ENCODE measurements at regions not wholly inside any gene's neighbourhood (a gene's known extent, or its start where the extent isn't known, plus 50 kb on each side); places are given as distances from the start of the nearest gene placed in this dataset.

- DNase-seq (ENCODE audit: extremely low read depth, low read depth): no peak
Observed at GRCh38 chr14:58947814-58948445, 240.5 kb upstream of the DAAM1 start.

GRCh38 chr14:58950555-58950954, 237.9 kb upstream of the DAAM1 start:
- no peak overlapping the region for H3K4me3 ChIP-seq (replicated peaks; ENCODE audit: low read depth, low read length)
- no peak for TF ChIP-seq CTCF (IDR thresholded peaks at IDR 0.05; ENCODE audit: low read depth, low read length, missing control alignments)
- DNase-seq (ENCODE audit: extremely low read depth, low read depth): no peak

More at GRCh38 chr14:58947814-58948445, 240.5 kb upstream of the DAAM1 start:
- H3K4me3 ChIP-seq (replicated peaks; ENCODE audit: low read depth, low read length): no peak overlapping the region
- TF ChIP-seq CTCF (IDR thresholded peaks at IDR 0.05; ENCODE audit: low read depth, low read length, missing control alignments): no peak

GRCh38 chr14:58951143-58951542, 237.3 kb upstream of the DAAM1 start:
- DNase-seq (ENCODE audit: extremely low read depth, low read depth): no peak
- no peak for TF ChIP-seq CTCF (IDR thresholded peaks at IDR 0.05; ENCODE audit: low read depth, low read length, missing control alignments)

GRCh38 chr14:58954052-58954451, 234.4 kb upstream of the DAAM1 start:
- H3K4me3 ChIP-seq (replicated peaks; ENCODE audit: low read depth, low read length): no peak overlapping the region
- TF ChIP-seq CTCF (IDR thresholded peaks at IDR 0.05; ENCODE audit: low read depth, low read length, missing control alignments): no peak
- DNase-seq (ENCODE audit: extremely low read depth, low read depth): no peak

More at GRCh38 chr14:58951143-58951542, 237.3 kb upstream of the DAAM1 start:
- no peak overlapping the region for H3K4me3 ChIP-seq (replicated peaks; ENCODE audit: low read depth, low read length)

- no peak overlapping the region for H3K4me3 ChIP-seq (replicated peaks; ENCODE audit: low read depth, low read length)
- TF ChIP-seq CTCF (IDR thresholded peaks at IDR 0.05; ENCODE audit: low read depth, low read length, missing control alignments): no peak
- DNase-seq (ENCODE audit: extremely low read depth, low read depth): no peak
Observed at GRCh38 chr14:58954901-58955861, 233.3 kb upstream of the DAAM1 start.

- DNase-seq (ENCODE audit: extremely low read depth, low read depth): no peak
- H3K4me3 ChIP-seq (replicated peaks; ENCODE audit: low read depth, low read length): no peak overlapping the region
- TF ChIP-seq CTCF (IDR thresholded peaks at IDR 0.05; ENCODE audit: low read depth, low read length, missing control alignments): no peak
Observed at GRCh38 chr14:58961045-58961731, 227.3 kb upstream of the DAAM1 start.
